22Rv1 (cell line): ENCODE measurements at regions not wholly inside any gene's neighbourhood (a gene's known extent, or its start where the extent isn't known, plus 50 kb on each side); places are given as distances from the start of the nearest gene placed in this dataset.

Experiments
- H3K27ac ChIP-seq: fragments of 450-650 bp; 2 replicates; pipeline ENCODE4 v1.5.1; 2017
- ZFX ChIP-seq: fragments of 450-650 bp; IDR thresholded peaks from 2 replicates; pipeline ENCODE4 v1.6.1; 2017; ENCODE audit warnings: antibody characterized with exemption, borderline replicate concordance
- TF ChIP-seq, protein P1 (sequence below): fragments of 450-650 bp; IDR thresholded peaks from 2 replicates; pipeline ENCODE4 v1.5.1; 2017; ENCODE audit warnings: mild to moderate bottlenecking

DNA sequence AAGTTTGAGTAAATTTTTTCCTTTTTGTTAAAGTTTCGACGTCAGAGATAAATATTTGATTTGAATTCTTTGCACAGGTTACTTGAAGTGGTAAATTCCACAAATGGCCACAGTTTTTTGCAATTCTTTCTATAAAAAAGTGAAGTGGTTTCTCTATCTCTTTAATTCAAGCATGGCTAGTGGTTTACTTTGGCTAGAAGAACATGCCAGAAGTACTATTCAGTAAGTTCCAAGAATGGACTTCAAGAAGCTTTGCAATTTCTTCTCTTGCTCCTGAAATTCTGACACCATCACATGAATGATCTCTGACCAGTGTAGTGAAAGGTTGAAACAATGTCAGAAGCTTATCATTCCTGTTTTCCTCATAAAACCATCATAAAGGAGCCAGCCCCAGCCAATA, 55.7 kb upstream of the RNPC3 start:
- TF ChIP-seq, protein P1, sequence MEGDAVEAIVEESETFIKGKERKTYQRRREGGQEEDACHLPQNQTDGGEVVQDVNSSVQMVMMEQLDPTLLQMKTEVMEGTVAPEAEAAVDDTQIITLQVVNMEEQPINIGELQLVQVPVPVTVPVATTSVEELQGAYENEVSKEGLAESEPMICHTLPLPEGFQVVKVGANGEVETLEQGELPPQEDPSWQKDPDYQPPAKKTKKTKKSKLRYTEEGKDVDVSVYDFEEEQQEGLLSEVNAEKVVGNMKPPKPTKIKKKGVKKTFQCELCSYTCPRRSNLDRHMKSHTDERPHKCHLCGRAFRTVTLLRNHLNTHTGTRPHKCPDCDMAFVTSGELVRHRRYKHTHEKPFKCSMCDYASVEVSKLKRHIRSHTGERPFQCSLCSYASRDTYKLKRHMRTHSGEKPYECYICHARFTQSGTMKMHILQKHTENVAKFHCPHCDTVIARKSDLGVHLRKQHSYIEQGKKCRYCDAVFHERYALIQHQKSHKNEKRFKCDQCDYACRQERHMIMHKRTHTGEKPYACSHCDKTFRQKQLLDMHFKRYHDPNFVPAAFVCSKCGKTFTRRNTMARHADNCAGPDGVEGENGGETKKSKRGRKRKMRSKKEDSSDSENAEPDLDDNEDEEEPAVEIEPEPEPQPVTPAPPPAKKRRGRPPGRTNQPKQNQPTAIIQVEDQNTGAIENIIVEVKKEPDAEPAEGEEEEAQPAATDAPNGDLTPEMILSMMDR = no peak
- TF ChIP-seq ZFX = no peak
- H3K27ac ChIP-seq = no peak overlapping the region

DNA sequence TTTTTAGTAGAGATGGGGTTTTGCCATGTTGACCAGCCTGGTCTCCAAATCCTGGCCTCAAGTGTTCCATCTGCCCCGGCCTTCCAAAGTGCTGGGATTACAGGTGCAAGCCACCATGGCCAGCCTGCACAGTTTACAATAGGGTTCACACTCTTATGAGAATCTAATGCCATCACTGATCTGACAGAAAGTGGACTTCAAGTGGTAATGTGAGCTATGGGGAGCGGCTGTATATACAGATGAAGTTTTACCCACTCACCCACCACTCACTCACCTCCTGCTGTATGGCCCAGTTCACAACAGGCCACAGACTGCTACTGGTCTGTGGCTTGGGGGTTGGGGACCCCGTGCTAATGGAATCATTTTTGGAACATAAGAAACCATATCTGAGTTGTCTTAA, 58.4 kb upstream of the RNPC3 start:
- H3K27ac ChIP-seq = no peak overlapping the region
- no peak for TF ChIP-seq ZFX
- TF ChIP-seq, protein P1 = no peak

DNA sequence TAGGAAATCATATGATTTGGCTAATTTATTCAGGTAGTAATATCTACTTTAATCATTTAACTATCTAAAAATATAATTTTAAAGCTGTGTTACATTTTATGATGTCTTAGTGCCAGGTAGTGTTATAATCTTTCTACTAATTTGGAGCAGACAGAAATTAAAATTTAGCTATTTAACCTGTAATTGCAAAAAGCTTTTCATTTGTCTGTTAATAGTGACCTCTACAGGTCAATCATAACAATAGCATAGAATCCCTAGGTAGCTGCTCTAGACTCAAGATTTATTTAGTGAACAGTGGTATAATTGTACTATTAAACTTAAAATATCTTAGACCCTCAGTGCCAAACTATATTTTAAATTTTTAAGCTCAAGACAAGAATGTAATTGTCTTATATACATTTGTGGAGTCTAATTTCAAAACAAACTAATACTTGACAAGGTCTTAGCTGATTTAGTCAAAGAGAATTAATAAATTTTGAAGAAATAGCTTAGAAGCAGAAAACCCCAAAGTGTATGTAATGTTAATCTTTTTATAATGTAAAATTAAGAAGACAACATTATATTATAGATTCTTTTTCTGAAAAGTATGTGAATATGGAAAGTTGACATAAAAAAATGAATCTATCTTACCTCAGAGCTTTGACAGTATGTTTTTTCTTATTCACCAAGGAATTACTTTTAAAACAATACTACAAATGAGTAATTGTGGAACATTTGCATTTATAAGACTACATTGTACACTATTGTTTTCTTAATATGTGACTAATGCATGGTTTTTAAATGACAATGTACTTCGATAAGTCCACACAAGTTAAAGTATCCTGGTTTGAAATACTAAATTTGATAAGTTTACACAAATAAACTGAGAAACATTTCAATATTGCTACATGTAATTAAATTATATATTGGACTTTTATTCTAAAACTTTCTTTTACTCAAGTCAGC, 64.1 kb upstream of the RNPC3 start:
- no peak overlapping the region for H3K27ac ChIP-seq
- TF ChIP-seq, protein P1 = peak; percentile 75
- TF ChIP-seq ZFX = no peak

DNA sequence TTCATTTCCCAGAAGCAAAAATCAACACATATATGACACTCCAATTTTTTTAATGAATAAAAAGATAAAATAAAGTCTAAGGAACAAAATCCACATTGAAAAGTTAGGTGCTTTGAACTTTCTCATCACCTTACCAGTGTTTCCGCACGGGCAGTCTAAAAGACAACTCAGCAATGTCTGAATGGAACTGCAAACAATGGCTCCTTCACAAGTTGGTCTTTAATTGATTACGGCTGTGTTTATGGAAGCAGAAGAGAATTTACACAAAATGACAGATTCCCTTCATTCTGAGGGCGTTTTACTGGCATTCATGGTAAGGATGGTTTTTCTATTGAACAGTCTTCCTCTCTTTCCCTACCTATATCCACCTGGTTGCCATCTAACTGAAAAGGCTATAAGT, 65.0 kb upstream of the RNPC3 start:
- no peak for TF ChIP-seq ZFX
- TF ChIP-seq, protein P1 = no peak
- H3K27ac ChIP-seq = no peak overlapping the region

DNA sequence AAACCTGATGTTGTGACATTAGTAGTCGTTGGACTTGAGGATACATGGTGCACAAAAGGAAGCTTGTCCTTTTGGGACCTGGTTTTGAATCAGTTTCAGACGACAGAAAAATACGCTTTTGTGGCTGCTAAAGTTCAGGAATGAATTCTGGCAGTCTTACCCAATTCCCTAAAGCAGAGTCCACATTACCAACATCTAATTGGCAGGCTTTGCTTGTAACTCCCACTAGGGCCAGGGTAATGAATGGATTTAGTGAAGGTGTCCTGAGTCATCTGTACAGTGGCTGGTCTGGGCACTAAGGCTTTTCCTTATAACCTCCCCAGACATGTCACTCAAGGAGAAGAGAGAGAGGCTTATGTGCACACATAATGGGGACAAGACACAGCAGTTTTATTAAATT, 66.2 kb upstream of the RNPC3 start:
- no peak for TF ChIP-seq ZFX
- TF ChIP-seq, protein P1 = no peak
- no peak overlapping the region for H3K27ac ChIP-seq

DNA sequence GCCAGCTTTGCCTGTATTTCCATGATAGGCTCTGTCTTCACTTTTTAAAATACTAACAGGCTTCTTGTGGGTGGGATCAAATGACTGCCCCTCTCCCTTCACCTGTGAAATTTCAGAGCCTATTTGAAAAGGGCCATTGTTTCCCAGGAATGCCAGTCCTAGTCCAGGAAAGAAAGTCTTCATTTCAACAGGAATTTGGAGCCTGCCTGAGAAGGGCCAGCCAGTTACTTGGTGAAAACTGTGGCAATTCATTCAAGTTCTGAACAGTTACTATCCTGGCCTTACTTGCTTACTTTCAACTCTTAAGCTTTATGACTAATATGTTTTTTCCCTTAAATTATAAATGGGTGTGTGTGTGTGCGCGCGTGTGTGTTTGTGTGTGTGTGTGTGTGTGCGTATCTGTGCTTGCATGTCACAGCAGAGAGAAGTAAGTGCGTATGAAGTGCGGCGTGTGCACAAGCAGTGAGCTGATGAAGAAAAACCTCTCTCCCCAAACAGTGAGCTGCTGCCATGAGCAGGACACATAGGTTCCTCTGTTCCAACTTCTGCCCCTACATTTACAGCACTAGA, 67.5 kb upstream of the RNPC3 start:
- H3K27ac ChIP-seq = no peak overlapping the region
- TF ChIP-seq, protein P1 = no peak

DNA sequence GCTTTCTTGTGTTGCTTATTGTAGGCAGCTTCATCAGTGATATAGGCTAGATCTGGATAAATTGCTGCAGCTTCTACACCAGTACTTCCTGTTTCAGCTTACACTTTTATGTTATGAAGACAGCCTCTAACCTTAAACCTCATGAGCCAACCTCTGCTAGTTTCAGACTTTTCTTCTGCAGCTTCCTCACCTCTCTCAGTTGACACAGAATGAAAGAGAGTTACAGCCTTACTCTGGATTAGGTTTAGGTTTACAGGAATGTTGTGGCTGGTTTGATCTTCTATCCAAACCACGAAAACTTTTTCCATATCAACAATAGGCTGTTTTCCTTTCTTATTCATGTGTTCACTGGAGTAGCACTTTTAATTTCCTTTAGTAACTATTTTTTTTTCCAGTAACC, 76.9 kb upstream of the RNPC3 start:
- no peak overlapping the region for H3K27ac ChIP-seq
- TF ChIP-seq, protein P1 = no peak
- TF ChIP-seq ZFX = no peak
